A549 (cell line): ENCODE measurements at regions not wholly inside any gene's neighbourhood (a gene's known extent, or its start where the extent isn't known, plus 50 kb on each side); places are given as distances from the start of the nearest gene placed in this dataset.

Experiments
- ATAC-seq, 2 experiments: fragments of 200-7000 bp in 1 of 2; fragments of >200 bp in 1 of 2; cut with Nextera tagmentation in 1 of 2; cut with Tn5 transposase in 1 of 2; 3 replicates each; pipeline versions ENCODE4 v1.8.0 to v1.9.1; 2018 to 2020; ENCODE audit warnings: mild to moderate bottlenecking in 1 of 2, moderate library complexity in 1 of 2
- CTCF ChIA-PET: fragments of 300-600 bp; sonication (Branson Sonifier 250); formaldehyde crosslinking; extraction: SDS; loops from one replicate; lab custom pipeline; 2021; ENCODE audit warnings: antibody characterized with exemption, inconsistent platforms; lab: Yijun Ruan, JAX
- POLR2A ChIA-PET: fragments of 350-600 bp; formaldehyde crosslinking; extraction: SDS; loops from one replicate; lab custom pipeline; 2021; ENCODE audit warnings: antibody characterized with exemption, inconsistent platforms; lab: Yijun Ruan, JAX
- DNase-seq, 2 experiments: peaks; one replicate each; pipeline versions ENCODE4 v3.0.0 to v3.0.0-alpha.2; 2011 to 2016; ENCODE audit warnings: low read depth in 1 of 2, low spot score in 1 of 2
- FAIRE-seq: peaks from 2 replicates; lab custom pipeline; 2011; peaks lifted over from hg19 to GRCh38; lab: Jason Lieb, UNC
- H3K27ac ChIP-seq, 2 experiments: fragments of >200 bp; sonication (Bioruptor Twin); formaldehyde crosslinking; 3 replicates each; pipeline ENCODE4 v1.5.1; 2016 to 2017
- H3K4me1 ChIP-seq: fragments of >200 bp; sonication (Bioruptor Twin); formaldehyde crosslinking; 3 replicates; pipeline ENCODE4 v1.6.1; 2016
- H3K4me2 ChIP-seq: fragments of >200 bp; sonication (Bioruptor Twin); formaldehyde crosslinking; 3 replicates; pipeline ENCODE4 v1.6.1; 2016
- H3K4me3 ChIP-seq: fragments of >200 bp; sonication (Bioruptor Twin); formaldehyde crosslinking; 3 replicates; pipeline ENCODE4 v1.5.1; 2016
- H3K9me3 ChIP-seq: fragments of >200 bp; sonication (Bioruptor Twin); formaldehyde crosslinking; 3 replicates; pipeline ENCODE4 v1.6.1; 2016
- CBX2 ChIP-seq: fragments of 200-600 bp; sonication (generic); IDR thresholded peaks from 2 replicates; pipeline ENCODE4 v1.6.1; 2016; ENCODE audit warnings: low read depth, mild to moderate bottlenecking, borderline replicate concordance
- GATA3 ChIP-seq: IDR thresholded peaks from 2 replicates; pipeline ENCODE4 v1.6.1; 2012; ENCODE audit warnings: borderline replicate concordance
- HDAC2 ChIP-seq: fragments of 200-600 bp; sonication (generic); IDR thresholded peaks from 2 replicates; pipeline ENCODE4 v1.6.1; 2016
- HEYL ChIP-seq: fragments of 250-450 bp; sonication (Bioruptor Pico); IDR thresholded peaks from 2 replicates; pipeline ENCODE4 v1.8.0; 2021; ENCODE audit warnings: mild to moderate bottlenecking, moderate library complexity
- HOXA7 ChIP-seq: fragments of 250-450 bp; sonication (Bioruptor Pico); IDR thresholded peaks from 2 replicates; pipeline ENCODE4 v1.5.0; 2020; ENCODE audit warnings: mild to moderate bottlenecking, moderate library complexity
- JUNB ChIP-seq: fragments of >200 bp; sonication (Bioruptor Twin); formaldehyde crosslinking; IDR thresholded peaks from 2 replicates; pipeline ENCODE4 v1.6.1; 2016
- MAFK ChIP-seq: fragments of 450-650 bp; IDR thresholded peaks from 2 replicates; pipeline ENCODE4 v1.6.1; 2014; ENCODE audit not compliant: partially characterized antibody
- MAZ ChIP-seq: fragments of 150-350 bp; IDR thresholded peaks from 2 replicates; pipeline ENCODE4 v1.6.1; 2014; ENCODE audit warnings: antibody characterized with exemption, low read depth, low read length, borderline replicate concordance
- NFE2L2 ChIP-seq: fragments of 150-350 bp; conservative IDR thresholded peaks from 2 replicates; pipeline ENCODE4 v1.6.1; 2014; ENCODE audit warnings: low read length
- PHF8 ChIP-seq: fragments of 200-600 bp; sonication (generic); IDR thresholded peaks from 2 replicates; pipeline ENCODE4 v1.6.1; 2016; ENCODE audit warnings: low read depth, mild to moderate bottlenecking, antibody characterized with exemption, moderate library complexity, borderline replicate concordance
- POLR2A ChIP-seq: IDR thresholded peaks from 2 replicates; pipeline ENCODE4 v1.6.1; 2012; ENCODE audit warnings: mild to moderate bottlenecking, low read length
- POLR2AphosphoS2 ChIP-seq: conservative IDR thresholded peaks from 2 replicates; pipeline ENCODE4 v1.6.1; 2012; ENCODE audit warnings: low read length, improper control_type of control experiment, inconsistent platforms
- RAD21 ChIP-seq, 2 experiments: fragments of >200 bp in 1 of 2; sonication (Bioruptor Twin) in 1 of 2; formaldehyde crosslinking in 1 of 2; IDR thresholded peaks in 1 of 2; conservative IDR thresholded peaks in 1 of 2; 2 replicates in 1 of 2; 3 replicates in 1 of 2; pipeline ENCODE4 v1.6.1; 2012 to 2018; ENCODE audit warnings: inconsistent platforms in 1 of 2
- RCOR1 ChIP-seq: fragments of 150-350 bp; IDR thresholded peaks from 2 replicates; pipeline ENCODE4 v1.6.1; 2014; ENCODE audit warnings: antibody characterized with exemption, low read length, low read depth
- TFCP2L1 ChIP-seq: fragments of 250-450 bp; sonication (Bioruptor Pico); IDR thresholded peaks from 2 replicates; pipeline ENCODE4 v1.5.0; 2021; ENCODE audit warnings: mild to moderate bottlenecking
- WGBS: methylation state at CpG from one replicate; pipeline ENCODE4 v1.1.6; 2017; ENCODE audit errors: missing lambda C conversion rate; 5-methylcytosine and 5-hydroxymethylcytosine counted together
- TF ChIP-seq, protein P1 (sequence below): fragments of 250-450 bp; sonication (Bioruptor Pico); IDR thresholded peaks from 2 replicates; pipeline ENCODE4 v1.5.0; 2020; ENCODE audit warnings: low read depth, mild to moderate bottlenecking, moderate library complexity
- TF ChIP-seq, protein P2 (sequence below): IDR thresholded peaks from 2 replicates; pipeline ENCODE4 v1.6.1; 2012; ENCODE audit warnings: low read depth, borderline replicate concordance
- TF ChIP-seq, protein P3 (sequence below): fragments of 450-650 bp; IDR thresholded peaks from 2 replicates; pipeline ENCODE4 v1.6.1; 2014; ENCODE audit warnings: antibody characterized with exemption
- TF ChIP-seq, protein P4 (sequence below): fragments of 150-350 bp; IDR thresholded peaks from 2 replicates; pipeline ENCODE4 v1.6.1; 2014; ENCODE audit warnings: low read depth, mild to moderate bottlenecking, low read length
- TF ChIP-seq, protein P5 (sequence below): IDR thresholded peaks from 2 replicates; pipeline ENCODE4 v1.6.1; 2012
- TF ChIP-seq, protein P6 (sequence below): fragments of >200 bp; sonication (Bioruptor Twin); formaldehyde crosslinking; IDR thresholded peaks from 3 replicates; pipeline ENCODE4 v1.5.1; 2016

DNA sequence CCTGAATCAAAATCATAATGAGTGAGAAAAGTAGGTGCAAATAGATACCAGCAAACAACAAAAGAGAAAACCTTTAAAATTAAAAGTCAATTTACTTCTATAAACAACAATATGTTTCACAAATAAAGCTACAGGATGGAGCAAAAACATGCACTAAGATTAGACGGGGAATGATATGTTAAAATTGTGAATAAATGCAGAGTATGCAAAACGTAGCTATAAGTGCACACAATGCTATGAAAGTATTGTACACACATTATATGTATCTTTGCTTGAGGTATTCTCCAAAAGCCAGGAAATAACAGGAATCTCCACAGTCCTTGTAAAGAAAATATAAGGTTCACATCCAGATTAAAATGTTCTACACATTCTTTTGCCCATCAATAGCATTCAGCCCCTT, 523.9 kb downstream of the EFNB2 start:
- TF ChIP-seq, protein P1, sequence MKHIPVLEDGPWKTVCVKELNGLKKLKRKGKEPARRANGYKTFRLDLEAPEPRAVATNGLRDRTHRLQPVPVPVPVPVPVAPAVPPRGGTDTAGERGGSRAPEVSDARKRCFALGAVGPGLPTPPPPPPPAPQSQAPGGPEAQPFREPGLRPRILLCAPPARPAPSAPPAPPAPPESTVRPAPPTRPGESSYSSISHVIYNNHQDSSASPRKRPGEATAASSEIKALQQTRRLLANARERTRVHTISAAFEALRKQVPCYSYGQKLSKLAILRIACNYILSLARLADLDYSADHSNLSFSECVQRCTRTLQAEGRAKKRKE (CRISPR knock-in tag), result no peak
- TF ChIP-seq MAFK, result peak; percentile 44
- TF ChIP-seq RAD21 (conservative IDR thresholded peaks at IDR 0.05 in 1 of 2, IDR thresholded peaks at IDR 0.05 in 1 of 2), result no peak
- TF ChIP-seq NFE2L2, result no peak
- no peak for TF ChIP-seq JUNB
- TF ChIP-seq, protein P2, sequence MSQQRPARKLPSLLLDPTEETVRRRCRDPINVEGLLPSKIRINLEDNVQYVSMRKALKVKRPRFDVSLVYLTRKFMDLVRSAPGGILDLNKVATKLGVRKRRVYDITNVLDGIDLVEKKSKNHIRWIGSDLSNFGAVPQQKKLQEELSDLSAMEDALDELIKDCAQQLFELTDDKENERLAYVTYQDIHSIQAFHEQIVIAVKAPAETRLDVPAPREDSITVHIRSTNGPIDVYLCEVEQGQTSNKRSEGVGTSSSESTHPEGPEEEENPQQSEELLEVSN, result no peak
- TF ChIP-seq, protein P3, sequence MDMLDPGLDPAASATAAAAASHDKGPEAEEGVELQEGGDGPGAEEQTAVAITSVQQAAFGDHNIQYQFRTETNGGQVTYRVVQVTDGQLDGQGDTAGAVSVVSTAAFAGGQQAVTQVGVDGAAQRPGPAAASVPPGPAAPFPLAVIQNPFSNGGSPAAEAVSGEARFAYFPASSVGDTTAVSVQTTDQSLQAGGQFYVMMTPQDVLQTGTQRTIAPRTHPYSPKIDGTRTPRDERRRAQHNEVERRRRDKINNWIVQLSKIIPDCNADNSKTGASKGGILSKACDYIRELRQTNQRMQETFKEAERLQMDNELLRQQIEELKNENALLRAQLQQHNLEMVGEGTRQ, result no peak
- TF ChIP-seq CBX2, result no peak
- no peak for TF ChIP-seq HDAC2
- ATAC-seq (no peak), FAIRE-seq (no peak), DNase-seq (no peak)
- no peaks in the 10 kb centered on the region for H3K9me3 ChIP-seq
- ChIA-PET CTCF (no interaction called here), POLR2A (no interaction called here)
- no peak overlapping the region for H3K4me2 ChIP-seq
- H3K27ac ChIP-seq, result no peak overlapping the region
- no peak overlapping the region for H3K4me3 ChIP-seq
- WGBS, result 45% methylated on average over 2 of the region's 2 CpGs
- H3K4me1 ChIP-seq, result peaks cover 6% of the 10 kb centered on the region; the same call in 1 of the 3 replicates

DNA sequence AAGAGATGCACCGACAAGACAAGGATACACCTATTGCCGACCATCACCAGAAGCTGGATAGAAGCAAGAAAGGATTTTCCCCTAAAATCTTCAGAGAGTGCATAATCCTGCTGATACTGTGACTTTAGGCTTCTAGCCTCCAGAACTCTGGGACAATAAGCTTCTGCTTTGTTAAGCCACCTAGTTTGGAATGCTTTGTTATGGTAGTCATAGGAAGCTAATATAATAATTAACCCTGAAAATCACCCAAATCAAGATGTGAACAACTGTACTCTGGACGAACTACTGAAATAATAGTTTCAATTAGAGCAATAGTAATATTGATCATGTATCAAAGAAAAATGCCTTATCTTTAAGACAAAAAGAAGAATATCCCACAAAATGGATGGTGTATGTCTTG, 524.6 kb downstream of the EFNB2 start:
- WGBS, result 50% methylated on average over 3 of the region's 3 CpGs
- no peak for DNase-seq
- ChIA-PET POLR2A (no interaction called here), CTCF (no interaction called here)
- no peak for FAIRE-seq
- no peak overlapping the region for H3K27ac ChIP-seq
- H3K9me3 ChIP-seq, result no peaks in the 10 kb centered on the region
- ATAC-seq, result no peak
- no peak overlapping the region for H3K4me3 ChIP-seq
- peak overlapping the region; percentile 32; the same call in 1 of the 3 replicates for H3K4me2 ChIP-seq
- H3K4me1 ChIP-seq, result peaks cover 6% of the 10 kb centered on the region; the same call in 1 of the 3 replicates
- TF ChIP-seq HDAC2, result no peak
- TF ChIP-seq POLR2AphosphoS2, result no peak
- no peak for TF ChIP-seq CBX2
- TF ChIP-seq, protein P4, sequence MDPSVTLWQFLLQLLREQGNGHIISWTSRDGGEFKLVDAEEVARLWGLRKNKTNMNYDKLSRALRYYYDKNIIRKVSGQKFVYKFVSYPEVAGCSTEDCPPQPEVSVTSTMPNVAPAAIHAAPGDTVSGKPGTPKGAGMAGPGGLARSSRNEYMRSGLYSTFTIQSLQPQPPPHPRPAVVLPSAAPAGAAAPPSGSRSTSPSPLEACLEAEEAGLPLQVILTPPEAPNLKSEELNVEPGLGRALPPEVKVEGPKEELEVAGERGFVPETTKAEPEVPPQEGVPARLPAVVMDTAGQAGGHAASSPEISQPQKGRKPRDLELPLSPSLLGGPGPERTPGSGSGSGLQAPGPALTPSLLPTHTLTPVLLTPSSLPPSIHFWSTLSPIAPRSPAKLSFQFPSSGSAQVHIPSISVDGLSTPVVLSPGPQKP, result no peak
- no peak for TF ChIP-seq POLR2A
- TF ChIP-seq PHF8, result no peak
- TF ChIP-seq, protein P1 (CRISPR knock-in tag), result no peak
- no peak for TF ChIP-seq HOXA7
- TF ChIP-seq RCOR1, result no peak
- TF ChIP-seq MAZ, result no peak

DNA sequence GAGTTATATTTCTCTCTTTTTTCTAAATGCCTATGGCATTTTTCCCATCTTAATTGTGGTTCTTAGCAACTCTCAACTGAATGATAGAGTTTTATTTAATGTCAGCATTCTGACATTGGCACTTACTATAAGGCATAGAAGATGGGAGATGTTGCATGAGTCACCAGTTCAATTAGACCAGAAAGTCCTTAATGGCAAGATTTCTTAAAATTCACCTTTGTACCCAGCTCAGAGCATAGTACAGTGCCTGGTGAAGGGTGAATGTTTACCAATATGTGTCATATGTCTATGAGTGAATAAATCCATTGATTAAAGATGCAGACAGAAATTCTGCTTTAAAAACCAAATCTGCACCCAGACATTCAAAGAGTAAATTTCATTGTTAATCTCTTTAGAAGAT, 526.9 kb downstream of the EFNB2 start:
- peak overlapping the region; percentile 33; the same call in 1 of the 3 replicates for H3K4me2 ChIP-seq
- ChIA-PET POLR2A (no interaction called here), CTCF (no interaction called here)
- H3K27ac ChIP-seq, result no peak overlapping the region
- no peak overlapping the region for H3K4me3 ChIP-seq
- TF ChIP-seq GATA3, result no peak
- TF ChIP-seq, protein P5, sequence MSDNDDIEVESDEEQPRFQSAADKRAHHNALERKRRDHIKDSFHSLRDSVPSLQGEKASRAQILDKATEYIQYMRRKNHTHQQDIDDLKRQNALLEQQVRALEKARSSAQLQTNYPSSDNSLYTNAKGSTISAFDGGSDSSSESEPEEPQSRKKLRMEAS, result no peak
- no peak for TF ChIP-seq HEYL (CRISPR knock-in tag)
- TF ChIP-seq, protein P6, sequence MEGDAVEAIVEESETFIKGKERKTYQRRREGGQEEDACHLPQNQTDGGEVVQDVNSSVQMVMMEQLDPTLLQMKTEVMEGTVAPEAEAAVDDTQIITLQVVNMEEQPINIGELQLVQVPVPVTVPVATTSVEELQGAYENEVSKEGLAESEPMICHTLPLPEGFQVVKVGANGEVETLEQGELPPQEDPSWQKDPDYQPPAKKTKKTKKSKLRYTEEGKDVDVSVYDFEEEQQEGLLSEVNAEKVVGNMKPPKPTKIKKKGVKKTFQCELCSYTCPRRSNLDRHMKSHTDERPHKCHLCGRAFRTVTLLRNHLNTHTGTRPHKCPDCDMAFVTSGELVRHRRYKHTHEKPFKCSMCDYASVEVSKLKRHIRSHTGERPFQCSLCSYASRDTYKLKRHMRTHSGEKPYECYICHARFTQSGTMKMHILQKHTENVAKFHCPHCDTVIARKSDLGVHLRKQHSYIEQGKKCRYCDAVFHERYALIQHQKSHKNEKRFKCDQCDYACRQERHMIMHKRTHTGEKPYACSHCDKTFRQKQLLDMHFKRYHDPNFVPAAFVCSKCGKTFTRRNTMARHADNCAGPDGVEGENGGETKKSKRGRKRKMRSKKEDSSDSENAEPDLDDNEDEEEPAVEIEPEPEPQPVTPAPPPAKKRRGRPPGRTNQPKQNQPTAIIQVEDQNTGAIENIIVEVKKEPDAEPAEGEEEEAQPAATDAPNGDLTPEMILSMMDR, result no peak
- TF ChIP-seq MAFK, result no peak
- TF ChIP-seq TFCP2L1 (CRISPR knock-in tag), result no peak
- TF ChIP-seq RAD21 (conservative IDR thresholded peaks at IDR 0.05 in 1 of 2, IDR thresholded peaks at IDR 0.05 in 1 of 2), result no peak
- FAIRE-seq, result no peak
- DNase-seq, result no peak
- ATAC-seq, result no peak
- H3K4me1 ChIP-seq, result peaks cover 6% of the 10 kb centered on the region; the same call in 1 of the 3 replicates
- H3K9me3 ChIP-seq, result no peaks in the 10 kb centered on the region
